ENCODE measurements at regions not wholly inside any gene's neighbourhood (a gene's known extent, or its start where the extent isn't known, plus 50 kb on each side); places are given as distances from the start of the nearest gene placed in this dataset.

DNA sequence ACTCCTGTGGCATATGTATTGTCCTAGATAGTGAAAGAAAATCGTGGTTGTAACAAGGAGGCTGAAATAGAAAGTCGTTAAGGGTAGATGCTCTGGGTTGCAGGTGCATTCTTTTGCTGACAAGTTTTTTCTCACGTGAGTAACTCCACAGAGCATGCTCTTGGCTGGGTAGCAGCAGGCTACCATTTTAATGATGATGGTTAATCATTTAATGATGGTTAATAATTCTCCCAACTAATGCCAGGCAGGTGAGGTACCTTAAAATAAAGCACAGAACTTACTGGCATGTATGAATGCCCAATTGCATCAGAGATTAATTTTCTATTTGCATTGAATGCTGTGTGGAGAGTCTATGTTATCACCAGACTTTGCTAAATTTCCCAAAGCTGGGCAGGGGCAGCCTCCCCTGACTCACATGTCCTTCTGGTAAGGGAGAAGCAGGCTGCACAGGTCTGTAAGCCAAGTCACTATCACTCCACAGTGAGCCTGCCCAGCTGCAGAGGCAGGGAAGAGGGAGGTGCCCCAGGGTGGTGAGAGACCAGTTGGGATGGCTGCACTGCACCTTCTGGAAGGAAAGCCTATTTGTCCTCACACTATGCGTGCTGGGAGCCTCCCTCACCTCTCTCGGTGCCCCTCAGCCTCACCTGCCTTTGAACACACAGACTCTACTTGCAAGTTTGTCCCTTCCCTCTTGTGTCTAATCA lies 287.0 kb upstream of the IGFBP3 start:
- SMC1A ChIA-PET (ENCODE audit: uncharacterized antibody, unreplicated experiment) = interaction anchor here (1.0 kb wide), 1 partner anchor 14 kb away, joined by 4 read pairs; no protein-coding TSS in a partner anchor
- Histone ChIP-seq H3K9ac (ENCODE audit: control insufficient read depth, insufficient read depth, low read length) (no peak overlapping the region), H3K4me1 (ENCODE audit: control insufficient read depth, insufficient read depth, low read length) (peaks cover 10% of the 10 kb centered on the region), H2AFZ (ENCODE audit: control insufficient read depth, low read depth, low read length) (no peak overlapping the region), H3K9me3 (replicated peaks; ENCODE audit: control insufficient read depth, insufficient read depth, low read length) (no peaks in the 10 kb centered on the region), H4K20me1 (ENCODE audit: control insufficient read depth, insufficient read depth) (no peaks in the 10 kb centered on the region), H3K36me3 (ENCODE audit: control insufficient read depth in 2 of 2, insufficient read depth in 2 of 2, low read length in 1 of 2) (no peaks in the 10 kb centered on the region), H3K79me2 (ENCODE audit: control insufficient read depth, insufficient read depth, low read length) (no peaks in the 10 kb centered on the region), H3K27me3 (replicated peaks in 1 of 2; ENCODE audit: control insufficient read depth in 2 of 2, insufficient read depth in 2 of 2, low read length in 1 of 2) (no peaks in the 10 kb centered on the region), H3K4me3 (no peak overlapping the region), H3K27ac (ENCODE audit: control insufficient read depth, insufficient read depth) (no peak overlapping the region), H3K4me2 (ENCODE audit: control insufficient read depth, insufficient read depth) (no peak overlapping the region)
- ATAC-seq = peak; percentile 46
- RAD21 ChIA-PET (ENCODE audit: unreplicated experiment) = no interaction called here
- BruUV-seq (replicated peaks) = no TSS peak
- TF ChIP-seq CHD4 (IDR thresholded peaks at IDR 0.05) (no peak), BHLHE40 (IDR thresholded peaks at IDR 0.05; ENCODE audit: borderline replicate concordance in 1 of 2, low read depth in 2 of 2, low read length in 1 of 2) (peak; percentile 61 to 77)
- TF ChIP-seq, protein P1, sequence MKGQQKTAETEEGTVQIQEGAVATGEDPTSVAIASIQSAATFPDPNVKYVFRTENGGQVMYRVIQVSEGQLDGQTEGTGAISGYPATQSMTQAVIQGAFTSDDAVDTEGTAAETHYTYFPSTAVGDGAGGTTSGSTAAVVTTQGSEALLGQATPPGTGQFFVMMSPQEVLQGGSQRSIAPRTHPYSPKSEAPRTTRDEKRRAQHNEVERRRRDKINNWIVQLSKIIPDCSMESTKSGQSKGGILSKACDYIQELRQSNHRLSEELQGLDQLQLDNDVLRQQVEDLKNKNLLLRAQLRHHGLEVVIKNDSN (IDR thresholded peaks at IDR 0.05; ENCODE audit: borderline replicate concordance, extremely low read length, insufficient read depth, low read depth, low read length) = no peak
- TF ChIP-seq, protein P2, sequence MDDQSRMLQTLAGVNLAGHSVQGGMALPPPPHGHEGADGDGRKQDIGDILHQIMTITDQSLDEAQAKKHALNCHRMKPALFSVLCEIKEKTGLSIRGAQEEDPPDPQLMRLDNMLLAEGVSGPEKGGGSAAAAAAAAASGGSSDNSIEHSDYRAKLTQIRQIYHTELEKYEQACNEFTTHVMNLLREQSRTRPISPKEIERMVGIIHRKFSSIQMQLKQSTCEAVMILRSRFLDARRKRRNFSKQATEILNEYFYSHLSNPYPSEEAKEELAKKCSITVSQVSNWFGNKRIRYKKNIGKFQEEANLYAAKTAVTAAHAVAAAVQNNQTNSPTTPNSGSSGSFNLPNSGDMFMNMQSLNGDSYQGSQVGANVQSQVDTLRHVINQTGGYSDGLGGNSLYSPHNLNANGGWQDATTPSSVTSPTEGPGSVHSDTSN (IDR thresholded peaks at IDR 0.05; ENCODE audit: insufficient replicate concordance, low read depth, low read length) = no peak
- no peak for DNase-seq (ENCODE audit: low read depth, low spot score)
- peak; percentile 44 for FAIRE-seq
- CTCF ChIA-PET = no interaction called here
- 32% methylated on average over 5 of the region's 5 CpGs for WGBS (ENCODE audit: insufficient coverage, insufficient replicate concordance, low lambda C conversion rate, missing lambda C conversion rate)
- in situ Hi-C loops (cut with MboI) = no loop called here
- intact Hi-C loops (cut with micrococcal nuclease; ENCODE audit: unreplicated experiment) = no loop called here
- POLR2A ChIA-PET = no interaction called here
